OCI-LY1 (cell line): ENCODE measurements at regions not wholly inside any gene's neighbourhood (a gene's known extent, or its start where the extent isn't known, plus 50 kb on each side); places are given as distances from the start of the nearest gene placed in this dataset.

Experiments
- CTCF ChIP-seq: fragments of 200-600 bp; sonication (generic), shearing (Covaris generic); IDR thresholded peaks from 2 replicates; pipeline ENCODE4 v1.5.1; 2017; ENCODE audit warnings: mild to moderate bottlenecking, antibody characterized with exemption, low read length, moderate library complexity, mixed read lengths
- EZH2 ChIP-seq: fragments of 200-600 bp; sonication (generic), shearing (Covaris generic); IDR thresholded peaks from 2 replicates; pipeline ENCODE4 v1.8.0; 2017; ENCODE audit warnings: borderline replicate concordance, mixed run types, mild to moderate bottlenecking, antibody characterized with exemption, low read length, moderate library complexity, mixed read lengths

- TF ChIP-seq CTCF (no peak), EZH2 (no peak)
Measured at GRCh38 chr16:76125871-76126270, 151.3 kb upstream of the CNTNAP4 start.
